ENCODE measurements at regions not wholly inside any gene's neighbourhood (a gene's known extent, or its start where the extent isn't known, plus 50 kb on each side); places are given as distances from the start of the nearest gene placed in this dataset.

DNA sequence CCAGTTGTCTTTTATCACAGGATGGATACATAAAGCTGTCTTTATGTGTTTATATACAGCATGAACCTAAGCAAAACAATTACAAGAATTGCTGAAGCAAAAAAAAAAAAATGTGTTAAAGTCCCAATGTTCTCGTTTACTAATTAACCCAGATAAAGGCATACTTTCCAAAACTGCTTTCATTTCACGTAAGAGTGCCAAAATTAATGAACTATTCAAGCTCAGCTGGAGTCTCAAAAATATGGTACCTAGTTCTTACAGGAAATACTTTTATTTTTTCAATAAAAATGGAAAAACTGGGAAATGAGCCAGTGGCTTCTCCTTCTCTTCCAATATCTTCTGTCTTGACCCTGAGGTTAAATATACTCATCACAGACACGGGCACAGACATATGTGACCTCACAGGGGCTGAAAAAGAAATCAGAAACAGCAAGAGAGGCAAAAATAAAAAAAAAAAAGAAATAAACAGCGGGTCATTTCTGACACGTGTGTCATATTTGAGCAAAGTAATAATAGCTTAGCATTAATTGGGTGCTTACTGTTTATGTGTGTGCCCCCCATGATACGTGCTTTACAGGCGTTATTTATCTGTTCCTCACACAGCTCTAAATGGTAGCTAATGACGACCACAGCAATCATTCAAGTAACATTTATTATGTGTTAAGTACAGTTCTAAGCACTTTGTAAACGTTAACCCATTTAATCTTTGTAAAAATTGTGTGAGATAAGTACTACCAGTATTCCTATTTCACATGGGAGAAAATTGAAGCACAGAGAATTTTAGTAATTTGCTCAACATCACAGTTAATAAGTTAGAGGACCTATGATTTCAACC is 158.0 kb upstream of the MMADHC start:
- TF ChIP-seq ZNF644 (tag; IDR thresholded peaks at IDR 0.05; ENCODE audit: low read depth) (no peak), ZFX (CRISPR knock-in tag; IDR thresholded peaks at IDR 0.05) (no peak), GABPA (tag; conservative IDR thresholded peaks at IDR 0.05; ENCODE audit: low read depth) (no peak), SRSF1 (IDR thresholded peaks at IDR 0.05; ENCODE audit: low read depth, low read length) (no peak), SETDB1 (IDR thresholded peaks at IDR 0.05; ENCODE audit: low read length) (no peak)

All from K562 (cell line).